ENCODE measurements at regions not wholly inside any gene's neighbourhood (a gene's known extent, or its start where the extent isn't known, plus 50 kb on each side); places are given as distances from the start of the nearest gene placed in this dataset.

- DNase-seq (ENCODE audit: low read depth): no peak
- no peak overlapping the region for H3K4me3 ChIP-seq (ENCODE audit: low read depth, low read length)
- peak; percentile 54 for TF ChIP-seq CTCF (IDR thresholded peaks at IDR 0.05; ENCODE audit: low read depth, low read length, missing control alignments)
- in situ Hi-C loops (cut with HindIII; ENCODE audit: low sequenced_read_pairs): no loop called here
Measured at GRCh38 chr12:48286665-48287064, 64.1 kb downstream of the ZNF641 start.

GRCh38 chr12:48285751-48286650 is 64.7 kb downstream of the ZNF641 start:
- TF ChIP-seq CTCF (IDR thresholded peaks at IDR 0.05; ENCODE audit: low read depth, low read length, missing control alignments): no peak
- in situ Hi-C loops (cut with HindIII; ENCODE audit: low sequenced_read_pairs): no loop called here
- no peak for DNase-seq (ENCODE audit: low read depth)
- H3K4me3 ChIP-seq (ENCODE audit: low read depth, low read length): no peak overlapping the region

GRCh38 chr12:48281811-48282210 is 68.9 kb downstream of the ZNF641 start:
- H3K4me3 ChIP-seq (ENCODE audit: low read depth, low read length): no peak overlapping the region
- no peak for TF ChIP-seq CTCF (IDR thresholded peaks at IDR 0.05; ENCODE audit: low read depth, low read length, missing control alignments)
- in situ Hi-C loops (cut with HindIII; ENCODE audit: low sequenced_read_pairs): no loop called here
- DNase-seq (ENCODE audit: low read depth): no peak

- DNase-seq (ENCODE audit: low read depth): no peak
- no peak for TF ChIP-seq CTCF (IDR thresholded peaks at IDR 0.05; ENCODE audit: low read depth, low read length, missing control alignments)
Measured at GRCh38 chr12:48280572-48280971, 70.1 kb downstream of the ZNF641 start.

GRCh38 chr12:48279601-48280000 is 71.1 kb downstream of the ZNF641 start:
- in situ Hi-C loops (cut with HindIII; ENCODE audit: low sequenced_read_pairs): no loop called here
- no peak for TF ChIP-seq CTCF (IDR thresholded peaks at IDR 0.05; ENCODE audit: low read depth, low read length, missing control alignments)
- no peak overlapping the region for H3K4me3 ChIP-seq (ENCODE audit: low read depth, low read length)
- DNase-seq (ENCODE audit: low read depth): no peak

More at GRCh38 chr12:48280572-48280971, 70.1 kb downstream of the ZNF641 start:
- H3K4me3 ChIP-seq (ENCODE audit: low read depth, low read length): no peak overlapping the region
- in situ Hi-C loops (cut with HindIII; ENCODE audit: low sequenced_read_pairs): no loop called here

- in situ Hi-C loops (cut with HindIII; ENCODE audit: low sequenced_read_pairs): no loop called here
- H3K4me3 ChIP-seq (ENCODE audit: low read depth, low read length): no peak overlapping the region
- no peak for TF ChIP-seq CTCF (IDR thresholded peaks at IDR 0.05; ENCODE audit: low read depth, low read length, missing control alignments)
- DNase-seq (ENCODE audit: low read depth): no peak
Measured at GRCh38 chr12:48279101-48279500, 71.6 kb downstream of the ZNF641 start.

Data from astrocyte of the cerebellum (primary cell).